GM23338 (cell line): ENCODE measurements at regions not wholly inside any gene's neighbourhood (a gene's known extent, or its start where the extent isn't known, plus 50 kb on each side); places are given as distances from the start of the nearest gene placed in this dataset.

ENCODE experiments used
- CTCF ChIP-seq, 2 experiments: fragments of 200-600 bp in 1 of 2; sonication (generic) in 1 of 2; conservative IDR thresholded peaks; 2 replicates each; pipeline versions ENCODE4 v1.5.1 to v1.6.1; 2016 to 2017; ENCODE audit warnings: antibody characterized with exemption in 2 of 2, low read depth in 2 of 2, mild to moderate bottlenecking in 2 of 2, moderate library complexity in 1 of 2
- ETS1 ChIP-seq: IDR thresholded peaks from 2 replicates; pipeline ENCODE4 v1.6.1; 2016; ENCODE audit warnings: antibody characterized with exemption
- EZH2phosphoT487 ChIP-seq: fragments of 200-600 bp; sonication (generic); IDR thresholded peaks from one replicate; pipeline ENCODE4 v1.8.1; 2018; ENCODE audit warnings: antibody characterized with exemption; ENCODE audit not compliant: unreplicated experiment
- JUNB ChIP-seq: IDR thresholded peaks from one replicate; pipeline ENCODE4 v1.6.1; 2016; ENCODE audit warnings: antibody characterized with exemption; ENCODE audit not compliant: unreplicated experiment
- POLR2AphosphoS5 ChIP-seq: IDR thresholded peaks from 2 replicates; pipeline ENCODE4 v1.6.1; 2016; ENCODE audit warnings: antibody characterized with exemption, low read depth
- STAT1 ChIP-seq: IDR thresholded peaks from one replicate; pipeline ENCODE4 v1.6.1; 2016; ENCODE audit warnings: antibody characterized with exemption; ENCODE audit not compliant: unreplicated experiment
- ZNF114 ChIP-seq: fragments of 250-450 bp; sonication (Bioruptor Pico); IDR thresholded peaks from 2 replicates; pipeline ENCODE4 v1.5.0; 2020; ENCODE audit warnings: mild to moderate bottlenecking, moderate library complexity
- ZNF462 ChIP-seq: fragments of 250-450 bp; sonication (Bioruptor Pico); IDR thresholded peaks from 2 replicates; pipeline ENCODE4 v1.5.0; 2020; ENCODE audit warnings: mild to moderate bottlenecking, moderate library complexity

GRCh38 chr4:152014280-152014679 is 253.5 kb upstream of the GATB start (continued):
- no peak for TF ChIP-seq ZNF462 (CRISPR knock-in tag)
- no peak for TF ChIP-seq STAT1
- TF ChIP-seq ETS1 = no peak
- no peak for TF ChIP-seq ZNF114 (CRISPR knock-in tag)
- no peak for TF ChIP-seq POLR2AphosphoS5
- no peak for TF ChIP-seq JUNB
- no peak for TF ChIP-seq CTCF (conservative IDR thresholded peaks at IDR 0.05; ENCODE audit: low read depth in 2 of 2)
- TF ChIP-seq EZH2phosphoT487 = no peak
